ENCODE measurements at regions not wholly inside any gene's neighbourhood (a gene's known extent, or its start where the extent isn't known, plus 50 kb on each side); places are given as distances from the start of the nearest gene placed in this dataset.

GRCh38 chr5:98713027-98713426 is 60.4 kb upstream of the RGMB start:
- TF ChIP-seq CREB5 (CRISPR knock-in tag; IDR thresholded peaks at IDR 0.05; ENCODE audit: low read depth) (no peak), ZFP3 (CRISPR knock-in tag; IDR thresholded peaks at IDR 0.05) (no peak), BACH2 (CRISPR knock-in tag; IDR thresholded peaks at IDR 0.05; ENCODE audit: borderline replicate concordance) (no peak), ZNF8 (CRISPR knock-in tag; IDR thresholded peaks at IDR 0.05) (no peak), GLIS3 (CRISPR knock-in tag; IDR thresholded peaks at IDR 0.05) (no peak), ISL1 (CRISPR knock-in tag; IDR thresholded peaks at IDR 0.05) (no peak), PPARA (CRISPR knock-in tag; IDR thresholded peaks at IDR 0.05; ENCODE audit: borderline replicate concordance) (no peak), TSHZ2 (CRISPR knock-in tag; IDR thresholded peaks at IDR 0.05) (no peak), CSRNP3 (CRISPR knock-in tag; IDR thresholded peaks at IDR 0.05) (no peak), TCF4 (CRISPR knock-in tag; IDR thresholded peaks at IDR 0.05; ENCODE audit: borderline replicate concordance) (no peak), TOX (CRISPR knock-in tag; IDR thresholded peaks at IDR 0.05; ENCODE audit: borderline replicate concordance) (no peak), ARNTL (CRISPR knock-in tag; IDR thresholded peaks at IDR 0.05; ENCODE audit: borderline replicate concordance, low read depth) (no peak), CSDC2 (CRISPR knock-in tag; IDR thresholded peaks at IDR 0.05) (no peak), ESRRG (CRISPR knock-in tag; IDR thresholded peaks at IDR 0.05) (no peak), OSR1 (CRISPR knock-in tag; IDR thresholded peaks at IDR 0.05) (no peak), ZC3H10 (CRISPR knock-in tag; IDR thresholded peaks at IDR 0.05) (no peak), ZNF565 (CRISPR knock-in tag; conservative IDR thresholded peaks at IDR 0.05; ENCODE audit: low read depth) (no peak)
- peak; percentile 70 for ATAC-seq

GRCh38 chr5:98713856-98714255 is 59.6 kb upstream of the RGMB start:
- TF ChIP-seq PATZ1 (CRISPR knock-in tag; IDR thresholded peaks at IDR 0.05; ENCODE audit: borderline replicate concordance) = no peak
- no peak for ATAC-seq

GRCh38 chr5:98714710-98715288 is 58.7 kb upstream of the RGMB start:
- peak; percentile 83 for ATAC-seq
- TF ChIP-seq ESRRG (CRISPR knock-in tag; IDR thresholded peaks at IDR 0.05) (no peak), CREB5 (CRISPR knock-in tag; IDR thresholded peaks at IDR 0.05; ENCODE audit: low read depth) (no peak), PPARA (CRISPR knock-in tag; IDR thresholded peaks at IDR 0.05; ENCODE audit: borderline replicate concordance) (no peak), GLIS3 (CRISPR knock-in tag; IDR thresholded peaks at IDR 0.05) (no peak), CSDC2 (CRISPR knock-in tag; IDR thresholded peaks at IDR 0.05) (no peak)

- ATAC-seq = peak; percentile 45
- TF ChIP-seq ZFP30 (CRISPR knock-in tag; IDR thresholded peaks at IDR 0.05) (no peak), ZNF565 (CRISPR knock-in tag; conservative IDR thresholded peaks at IDR 0.05; ENCODE audit: low read depth) (no peak), SNAI2 (CRISPR knock-in tag; IDR thresholded peaks at IDR 0.05) (no peak), OSR1 (CRISPR knock-in tag; IDR thresholded peaks at IDR 0.05) (no peak), TCF4 (CRISPR knock-in tag; IDR thresholded peaks at IDR 0.05; ENCODE audit: borderline replicate concordance) (no peak), PPARA (CRISPR knock-in tag; IDR thresholded peaks at IDR 0.05; ENCODE audit: borderline replicate concordance) (no peak), ISL1 (CRISPR knock-in tag; IDR thresholded peaks at IDR 0.05) (no peak), ARNTL (CRISPR knock-in tag; IDR thresholded peaks at IDR 0.05; ENCODE audit: borderline replicate concordance, low read depth) (no peak), BACH2 (CRISPR knock-in tag; IDR thresholded peaks at IDR 0.05; ENCODE audit: borderline replicate concordance) (no peak), PATZ1 (CRISPR knock-in tag; IDR thresholded peaks at IDR 0.05; ENCODE audit: borderline replicate concordance) (no peak), TOX (CRISPR knock-in tag; IDR thresholded peaks at IDR 0.05; ENCODE audit: borderline replicate concordance) (no peak), CREB5 (CRISPR knock-in tag; IDR thresholded peaks at IDR 0.05; ENCODE audit: low read depth) (no peak)
Observed at GRCh38 chr5:98721231-98721928, 52.1 kb upstream of the RGMB start.
